ENCODE measurements at regions not wholly inside any gene's neighbourhood (a gene's known extent, or its start where the extent isn't known, plus 50 kb on each side); places are given as distances from the start of the nearest gene placed in this dataset.

- H3K27ac ChIP-seq (ENCODE audit: low read depth, low read length): no peak overlapping the region
- ChIA-PET POLR2A (no interaction called here), CTCF (no interaction called here)
- TF ChIP-seq CTCF (IDR thresholded peaks at IDR 0.05; ENCODE audit: low read depth, low read length): no peak
- no peak for DNase-seq (ENCODE audit: low read depth, low spot score)
- H3K4me3 ChIP-seq (ENCODE audit: low read depth, low read length): no peak overlapping the region
- no peaks in the 10 kb centered on the region for H3K9me3 ChIP-seq (ENCODE audit: control insufficient read depth, insufficient read depth, low read length)
- H3K27me3 ChIP-seq (ENCODE audit: control insufficient read depth, insufficient read depth, low read length): no peaks in the 10 kb centered on the region
Observed at GRCh38 chrX:26631385-26631784, 415.4 kb downstream of the MAGEB5 start.

- no peak for TF ChIP-seq CTCF (IDR thresholded peaks at IDR 0.05; ENCODE audit: low read depth, low read length)
- CTCF ChIA-PET: no interaction called here
- DNase-seq (ENCODE audit: low read depth, low spot score): no peak
- Histone ChIP-seq H3K4me3 (ENCODE audit: low read depth, low read length) (no peak overlapping the region), H3K9me3 (ENCODE audit: control insufficient read depth, insufficient read depth, low read length) (no peaks in the 10 kb centered on the region), H3K27ac (ENCODE audit: low read depth, low read length) (no peak overlapping the region), H3K27me3 (ENCODE audit: control insufficient read depth, insufficient read depth, low read length) (no peaks in the 10 kb centered on the region)
- POLR2A ChIA-PET: no interaction called here
Observed at GRCh38 chrX:26613956-26614355, 398.0 kb downstream of the MAGEB5 start.

GRCh38 chrX:26606971-26607370, 391.0 kb downstream of the MAGEB5 start:
- DNase-seq (ENCODE audit: low read depth, low spot score): no peak
- Histone ChIP-seq H3K4me3 (ENCODE audit: low read depth, low read length) (no peak overlapping the region), H3K27ac (ENCODE audit: low read depth, low read length) (no peak overlapping the region), H3K27me3 (ENCODE audit: control insufficient read depth, insufficient read depth, low read length) (no peaks in the 10 kb centered on the region), H3K9me3 (ENCODE audit: control insufficient read depth, insufficient read depth, low read length) (no peaks in the 10 kb centered on the region)
- ChIA-PET POLR2A (no interaction called here), CTCF (no interaction called here)
- TF ChIP-seq CTCF (IDR thresholded peaks at IDR 0.05; ENCODE audit: low read depth, low read length): no peak

GRCh38 chrX:26597981-26598380, 382.0 kb downstream of the MAGEB5 start:
- POLR2A ChIA-PET: no interaction called here
- H3K27me3 ChIP-seq (ENCODE audit: control insufficient read depth, insufficient read depth, low read length): no peaks in the 10 kb centered on the region
- no peak overlapping the region for H3K4me3 ChIP-seq (ENCODE audit: low read depth, low read length)
- CTCF ChIA-PET: no interaction called here
- no peak overlapping the region for H3K27ac ChIP-seq (ENCODE audit: low read depth, low read length)
- no peaks in the 10 kb centered on the region for H3K9me3 ChIP-seq (ENCODE audit: control insufficient read depth, insufficient read depth, low read length)
- no peak for DNase-seq (ENCODE audit: low read depth, low spot score)
- no peak for TF ChIP-seq CTCF (IDR thresholded peaks at IDR 0.05; ENCODE audit: low read depth, low read length)

- Histone ChIP-seq H3K9me3 (ENCODE audit: control insufficient read depth, insufficient read depth, low read length) (no peaks in the 10 kb centered on the region), H3K4me3 (ENCODE audit: low read depth, low read length) (no peak overlapping the region), H3K27me3 (ENCODE audit: control insufficient read depth, insufficient read depth, low read length) (no peaks in the 10 kb centered on the region), H3K27ac (ENCODE audit: low read depth, low read length) (no peak overlapping the region)
- CTCF ChIA-PET: no interaction called here
- TF ChIP-seq CTCF (IDR thresholded peaks at IDR 0.05; ENCODE audit: low read depth, low read length): no peak
- POLR2A ChIA-PET: no interaction called here
- DNase-seq (ENCODE audit: low read depth, low spot score): no peak
Observed at GRCh38 chrX:26590849-26591248, 374.9 kb downstream of the MAGEB5 start.
